ENCODE measurements at regions not wholly inside any gene's neighbourhood (a gene's known extent, or its start where the extent isn't known, plus 50 kb on each side); places are given as distances from the start of the nearest gene placed in this dataset.

DNA sequence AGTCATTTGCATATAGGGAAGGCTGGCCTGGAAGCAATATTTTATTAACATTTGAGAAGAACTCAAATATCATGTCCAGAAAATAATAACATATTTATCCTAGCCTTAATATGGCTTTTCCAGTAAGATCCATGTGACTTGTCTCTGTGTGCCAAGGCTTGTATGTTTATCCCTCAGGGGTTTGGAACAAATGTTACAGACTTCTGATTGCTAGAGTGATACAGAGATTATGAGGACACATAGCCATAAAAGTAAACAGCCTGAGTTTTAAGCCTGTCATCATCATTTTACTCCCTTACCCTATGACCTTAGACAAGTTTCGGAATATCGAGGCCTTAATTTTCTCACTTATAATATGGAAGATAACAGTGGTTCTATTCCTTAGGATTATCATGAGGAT, 338.1 kb downstream of the GPAT3 start:
- dilution Hi-C loops (cut with MboI; ENCODE audit: extremely low pct_ligation_motif_present, low sequenced_read_pairs), result no loop called here
- H3K9me1 ChIP-seq (replicated peaks; ENCODE audit: control insufficient read depth, extremely low read depth, insufficient read depth, low read length), result no peaks in the 10 kb centered on the region
- no peak overlapping the region for H3K4me3 ChIP-seq (replicated peaks in 1 of 3; ENCODE audit: insufficient read depth in 1 of 3, low read depth in 1 of 3, low read length in 3 of 3)
- H3K27me3 ChIP-seq (ENCODE audit: control insufficient read depth in 2 of 2, insufficient read depth in 2 of 2, low read length in 2 of 2), result no peaks in the 10 kb centered on the region
- no peak overlapping the region for H3K4me2 ChIP-seq (ENCODE audit: insufficient read depth, low read length)
- no peak overlapping the region for H2AFZ ChIP-seq (ENCODE audit: low read depth, low read length)
- H4K20me1 ChIP-seq (replicated peaks; ENCODE audit: control insufficient read depth, extremely low read depth, insufficient read depth, low read length), result no peaks in the 10 kb centered on the region
- H3K36me3 ChIP-seq (ENCODE audit: control insufficient read depth in 2 of 2, extremely low read depth in 1 of 2, insufficient read depth in 2 of 2, low read length in 2 of 2), result no peaks in the 10 kb centered on the region
- DNase-seq (ENCODE audit: low read depth, low spot score) (no peak), FAIRE-seq (no peak)
- H3K9ac ChIP-seq (replicated peaks; ENCODE audit: extremely low read depth, insufficient read depth, low read length), result no peak overlapping the region
- no TSS peak for BruUV-seq (replicated peaks)
- H3K27ac ChIP-seq (ENCODE audit: insufficient read depth, low read depth, low read length), result no peak overlapping the region
- H3K9me3 ChIP-seq (replicated peaks; ENCODE audit: control insufficient read depth, insufficient read depth, low read length), result no peaks in the 10 kb centered on the region
- no peaks in the 10 kb centered on the region for H3K4me1 ChIP-seq (ENCODE audit: control insufficient read depth, extremely low read depth, insufficient read depth, low read length)
- intact Hi-C loops (cut with micrococcal nuclease), result no loop called here
- H3K79me2 ChIP-seq (ENCODE audit: control insufficient read depth, insufficient read depth, low read length), result no peaks in the 10 kb centered on the region
- TF ChIP-seq GATA2 (IDR thresholded peaks at IDR 0.05; ENCODE audit: insufficient read depth, insufficient read length, low read depth, low read length), result no peak
- ChIA-PET CTCF (no interaction called here), POLR2A (no interaction called here)

DNA sequence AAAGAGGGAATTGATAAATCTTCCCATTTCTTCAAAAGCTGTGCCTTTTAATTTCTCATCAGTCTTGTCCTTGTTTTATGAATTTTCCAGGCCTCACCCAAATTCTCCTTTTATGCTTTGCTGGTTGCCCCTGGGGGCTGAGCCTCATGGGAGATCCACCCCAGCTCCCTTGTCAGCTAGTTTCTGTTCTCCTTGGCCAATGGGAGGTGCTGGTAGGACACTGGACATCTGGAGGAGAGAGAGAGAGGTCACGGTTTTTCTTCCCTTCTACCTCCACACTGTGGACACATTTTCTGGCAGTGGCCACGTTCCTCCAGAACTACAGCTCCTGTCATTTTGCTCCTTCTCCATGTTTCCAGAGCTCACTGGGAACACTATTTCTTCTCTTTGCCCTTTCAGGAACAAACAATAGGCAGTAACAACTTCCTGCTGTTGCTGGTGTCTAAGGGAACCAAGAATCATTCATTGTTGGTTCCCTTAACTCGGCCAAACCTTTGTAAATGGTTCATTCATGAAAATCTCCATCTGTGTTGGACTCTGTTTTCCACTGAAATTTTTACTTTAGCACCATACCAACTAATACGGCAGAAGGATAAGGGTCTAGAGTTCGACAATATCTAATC, 334.5 kb downstream of the GPAT3 start:
- intact Hi-C loops (cut with micrococcal nuclease) (no loop called here), dilution Hi-C loops (cut with MboI; ENCODE audit: extremely low pct_ligation_motif_present, low sequenced_read_pairs) (no loop called here)
- Histone ChIP-seq H2AFZ (ENCODE audit: low read depth, low read length) (no peak overlapping the region), H3K36me3 (ENCODE audit: control insufficient read depth in 2 of 2, extremely low read depth in 1 of 2, insufficient read depth in 2 of 2, low read length in 2 of 2) (no peaks in the 10 kb centered on the region), H3K27ac (ENCODE audit: insufficient read depth, low read depth, low read length) (no peak overlapping the region), H3K27me3 (ENCODE audit: control insufficient read depth in 2 of 2, insufficient read depth in 2 of 2, low read length in 2 of 2) (peaks cover 0 to 2% of the 10 kb centered on the region in 2 experiments), H3K4me2 (ENCODE audit: insufficient read depth, low read length) (no peak overlapping the region), H3K9me3 (replicated peaks; ENCODE audit: control insufficient read depth, insufficient read depth, low read length) (no peaks in the 10 kb centered on the region), H3K4me1 (ENCODE audit: control insufficient read depth, extremely low read depth, insufficient read depth, low read length) (no peaks in the 10 kb centered on the region), H3K9me1 (replicated peaks; ENCODE audit: control insufficient read depth, extremely low read depth, insufficient read depth, low read length) (no peaks in the 10 kb centered on the region), H4K20me1 (replicated peaks; ENCODE audit: control insufficient read depth, extremely low read depth, insufficient read depth, low read length) (no peaks in the 10 kb centered on the region), H3K79me2 (ENCODE audit: control insufficient read depth, insufficient read depth, low read length) (no peaks in the 10 kb centered on the region), H3K4me3 (replicated peaks in 1 of 3; ENCODE audit: insufficient read depth in 1 of 3, low read depth in 1 of 3, low read length in 3 of 3) (no peak overlapping the region), H3K9ac (replicated peaks; ENCODE audit: extremely low read depth, insufficient read depth, low read length) (no peak overlapping the region)
- TF ChIP-seq, protein P1, sequence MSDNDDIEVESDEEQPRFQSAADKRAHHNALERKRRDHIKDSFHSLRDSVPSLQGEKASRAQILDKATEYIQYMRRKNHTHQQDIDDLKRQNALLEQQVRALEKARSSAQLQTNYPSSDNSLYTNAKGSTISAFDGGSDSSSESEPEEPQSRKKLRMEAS (IDR thresholded peaks at IDR 0.05; ENCODE audit: insufficient read depth, insufficient read length), result no peak
- TF ChIP-seq GATA2 (IDR thresholded peaks at IDR 0.05; ENCODE audit: insufficient read depth, insufficient read length, low read depth, low read length) (no peak), MYC (IDR thresholded peaks at IDR 0.05; ENCODE audit: low read depth, low read length) (no peak), FOS (IDR thresholded peaks at IDR 0.05; ENCODE audit: borderline replicate concordance, insufficient read depth, low read length) (no peak), JUN (IDR thresholded peaks at IDR 0.05; ENCODE audit: borderline replicate concordance, insufficient read depth, insufficient read length, low read depth) (no peak), POLR2A (IDR thresholded peaks at IDR 0.05; ENCODE audit: low read depth, low read length) (no peak), POLR2AphosphoS5 (IDR thresholded peaks at IDR 0.05; ENCODE audit: insufficient read depth, low read depth, low read length) (no peak), EZH2 (IDR thresholded peaks at IDR 0.05; ENCODE audit: borderline replicate concordance, low read depth, low read length, severe bottlenecking) (no peak)
- TF ChIP-seq, protein P2, sequence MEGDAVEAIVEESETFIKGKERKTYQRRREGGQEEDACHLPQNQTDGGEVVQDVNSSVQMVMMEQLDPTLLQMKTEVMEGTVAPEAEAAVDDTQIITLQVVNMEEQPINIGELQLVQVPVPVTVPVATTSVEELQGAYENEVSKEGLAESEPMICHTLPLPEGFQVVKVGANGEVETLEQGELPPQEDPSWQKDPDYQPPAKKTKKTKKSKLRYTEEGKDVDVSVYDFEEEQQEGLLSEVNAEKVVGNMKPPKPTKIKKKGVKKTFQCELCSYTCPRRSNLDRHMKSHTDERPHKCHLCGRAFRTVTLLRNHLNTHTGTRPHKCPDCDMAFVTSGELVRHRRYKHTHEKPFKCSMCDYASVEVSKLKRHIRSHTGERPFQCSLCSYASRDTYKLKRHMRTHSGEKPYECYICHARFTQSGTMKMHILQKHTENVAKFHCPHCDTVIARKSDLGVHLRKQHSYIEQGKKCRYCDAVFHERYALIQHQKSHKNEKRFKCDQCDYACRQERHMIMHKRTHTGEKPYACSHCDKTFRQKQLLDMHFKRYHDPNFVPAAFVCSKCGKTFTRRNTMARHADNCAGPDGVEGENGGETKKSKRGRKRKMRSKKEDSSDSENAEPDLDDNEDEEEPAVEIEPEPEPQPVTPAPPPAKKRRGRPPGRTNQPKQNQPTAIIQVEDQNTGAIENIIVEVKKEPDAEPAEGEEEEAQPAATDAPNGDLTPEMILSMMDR (IDR thresholded peaks at IDR 0.05; ENCODE audit: extremely low read depth in 1 of 2, insufficient read depth in 1 of 2, low read depth in 1 of 2, low read length in 2 of 2), result no peak
- DNase-seq (ENCODE audit: low read depth, low spot score) (no peak), FAIRE-seq (no peak)
- POLR2A ChIA-PET, result no interaction called here
- CTCF ChIA-PET, result no interaction called here
- no TSS peak for BruUV-seq (replicated peaks)
